ELR (cell line): ENCODE measurements at regions not wholly inside any gene's neighbourhood (a gene's known extent, or its start where the extent isn't known, plus 50 kb on each side); places are given as distances from the start of the nearest gene placed in this dataset.
"Not testable (repeated sequence)": the region's sequence is repeated elsewhere in the genome, so short reads cannot be mapped to it uniquely, and the experiment has no call there.

Source experiments
- DNase-seq: peaks from one replicate; pipeline ENCODE4 v3.0.0-alpha.2; 2015; ENCODE audit warnings: low read depth

GRCh38 chr9:32180597-32180996 lies 203.8 kb upstream of the ACO1 start:
- DNase-seq = no peak

DNA sequence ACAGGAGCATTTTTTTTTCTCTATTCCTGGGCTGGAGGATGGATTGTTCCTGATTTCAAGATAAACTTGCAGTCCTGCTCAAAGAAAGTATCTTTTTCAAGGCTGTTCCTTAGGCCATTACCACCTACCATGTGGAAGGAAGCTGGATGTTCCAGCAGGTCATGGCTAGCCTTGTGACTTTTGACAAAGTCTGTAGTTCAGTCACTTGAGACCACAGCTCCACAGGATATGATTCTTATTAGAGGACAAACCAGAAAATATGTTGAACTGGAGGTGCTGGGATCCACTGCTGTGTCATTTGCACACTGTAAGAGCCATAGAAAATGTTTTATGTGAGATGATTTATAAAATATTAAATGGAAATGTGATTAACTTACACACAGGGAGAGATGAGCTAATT lies 184.2 kb upstream of the ACO1 start:
- DNase-seq = no peak

- DNase-seq = no peak
Measured at GRCh38 chr9:32200896-32201295, 183.5 kb upstream of the ACO1 start.

- not testable (repeated sequence) for DNase-seq
Measured at GRCh38 chr9:32209164-32209563, 175.3 kb upstream of the ACO1 start.

- DNase-seq = no peak
Measured at GRCh38 chr9:32218100-32218767, 166.2 kb upstream of the ACO1 start.

- no peak for DNase-seq
Measured at GRCh38 chr9:32220750-32221149, 163.7 kb upstream of the ACO1 start.

- DNase-seq = no peak
Measured at GRCh38 chr9:32234451-32234850, 150.0 kb upstream of the ACO1 start.

DNA sequence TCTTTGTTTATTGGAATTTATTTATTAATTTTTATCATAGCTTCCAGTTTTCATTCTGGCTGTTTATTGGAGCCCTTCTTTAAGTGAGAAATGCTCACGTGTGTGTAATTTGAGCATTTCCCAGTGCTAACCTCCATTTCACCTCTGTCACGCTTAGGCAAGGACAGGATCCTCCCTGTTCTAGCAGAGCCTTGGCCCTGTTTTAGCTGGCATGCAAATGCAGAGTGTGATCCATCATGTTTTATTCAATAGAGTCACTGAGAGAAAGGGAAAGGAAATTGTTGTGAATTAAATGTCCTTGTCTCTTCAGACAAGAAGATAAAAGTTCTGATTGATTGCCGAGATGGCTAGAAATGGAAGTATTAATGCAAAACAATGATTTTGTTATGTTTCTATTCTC lies 137.3 kb upstream of the ACO1 start:
- no peak for DNase-seq

DNA sequence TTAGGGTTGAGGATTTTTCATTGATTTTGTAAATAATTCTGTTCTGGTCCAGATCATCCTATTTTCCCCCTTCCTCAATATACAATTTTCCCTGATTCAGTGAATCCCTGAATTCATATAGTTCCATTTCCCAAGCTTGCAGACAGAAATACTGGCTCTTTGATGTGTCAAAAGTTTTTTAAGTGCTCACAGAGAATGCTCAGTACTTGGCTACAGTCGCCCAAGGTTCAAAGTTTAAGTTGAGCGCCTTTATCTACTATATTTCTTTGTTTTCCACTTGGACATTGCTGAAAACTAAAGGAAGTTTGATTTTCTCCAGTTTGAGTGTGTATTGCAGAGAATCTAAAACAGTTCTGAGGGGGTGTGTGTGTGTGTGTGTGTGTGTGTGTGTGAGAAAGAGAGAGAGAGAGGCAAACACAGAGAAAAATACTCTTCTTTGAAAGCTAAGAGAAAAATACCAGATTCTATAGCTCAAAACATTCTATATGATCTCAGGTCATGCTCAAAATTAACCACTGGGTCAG lies 136.2 kb upstream of the ACO1 start:
- no peak for DNase-seq

DNA sequence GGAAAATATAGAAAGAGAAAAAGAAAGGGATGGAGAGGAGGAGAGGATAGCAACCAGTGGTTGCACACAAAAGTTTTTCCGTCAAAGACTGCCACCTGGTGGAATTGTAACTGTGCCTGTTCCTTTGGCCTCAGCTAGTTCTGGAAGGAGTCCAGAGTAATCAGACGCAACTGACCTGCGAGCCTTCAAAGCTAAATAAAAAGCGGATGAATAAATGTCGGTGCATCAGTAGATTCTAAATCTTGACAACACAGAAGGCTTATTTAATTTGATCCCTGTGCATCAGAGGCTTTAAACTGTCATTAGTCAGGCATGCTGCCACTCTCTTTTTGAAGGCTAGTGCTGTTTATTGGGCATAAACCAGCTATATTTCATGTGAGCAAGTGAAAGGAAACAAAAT lies 132.9 kb upstream of the ACO1 start:
- peak; percentile 58 for DNase-seq

- DNase-seq = no peak
Measured at GRCh38 chr9:32253731-32254130, 130.7 kb upstream of the ACO1 start.

GRCh38 chr9:32255026-32255425 lies 129.4 kb upstream of the ACO1 start:
- no peak for DNase-seq

GRCh38 chr9:32258482-32258881 lies 126.0 kb upstream of the ACO1 start:
- no peak for DNase-seq

GRCh38 chr9:32260151-32260862 lies 124.1 kb upstream of the ACO1 start:
- no peak for DNase-seq

- no peak for DNase-seq
Measured at GRCh38 chr9:32264170-32264864, 120.1 kb upstream of the ACO1 start.

DNA sequence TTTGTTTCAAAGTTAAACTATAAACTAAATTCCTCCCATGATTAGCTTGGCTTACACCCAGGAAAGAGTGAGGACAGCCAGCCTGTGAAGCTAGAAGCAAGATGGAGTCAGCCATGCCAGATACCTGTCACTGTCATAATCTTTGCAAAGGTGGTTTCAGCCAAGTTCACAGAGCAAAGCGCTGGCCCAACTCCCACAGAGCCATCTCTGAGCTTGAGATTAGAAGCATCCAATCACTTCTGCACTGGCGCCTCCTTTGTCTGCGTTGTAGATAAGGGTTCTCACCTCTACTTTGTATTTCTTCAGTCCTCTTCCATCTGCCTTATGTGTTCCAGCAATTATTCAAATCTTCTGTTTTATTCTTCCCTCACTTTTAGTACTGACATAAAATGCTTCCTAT lies 119.4 kb upstream of the ACO1 start:
- no peak for DNase-seq

DNA sequence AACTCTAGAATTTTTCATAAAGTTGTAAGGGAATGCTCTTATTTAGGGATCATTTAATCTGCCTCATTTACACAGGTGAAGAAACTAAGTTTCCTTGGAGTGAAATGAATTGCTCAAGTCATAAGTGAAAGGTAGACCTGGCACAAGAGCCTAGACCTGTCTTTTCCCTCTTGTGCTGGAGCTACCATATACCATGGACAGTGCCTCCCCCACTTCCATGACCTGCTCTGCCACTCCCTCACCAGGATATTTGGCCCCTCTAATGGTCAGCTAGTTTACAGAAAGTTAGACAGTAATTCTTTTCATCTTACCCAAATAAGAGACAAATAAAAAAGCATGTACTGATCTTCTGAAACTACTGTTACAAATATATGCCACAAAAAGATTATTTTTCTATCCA lies 105.5 kb upstream of the ACO1 start:
- no peak for DNase-seq

DNA sequence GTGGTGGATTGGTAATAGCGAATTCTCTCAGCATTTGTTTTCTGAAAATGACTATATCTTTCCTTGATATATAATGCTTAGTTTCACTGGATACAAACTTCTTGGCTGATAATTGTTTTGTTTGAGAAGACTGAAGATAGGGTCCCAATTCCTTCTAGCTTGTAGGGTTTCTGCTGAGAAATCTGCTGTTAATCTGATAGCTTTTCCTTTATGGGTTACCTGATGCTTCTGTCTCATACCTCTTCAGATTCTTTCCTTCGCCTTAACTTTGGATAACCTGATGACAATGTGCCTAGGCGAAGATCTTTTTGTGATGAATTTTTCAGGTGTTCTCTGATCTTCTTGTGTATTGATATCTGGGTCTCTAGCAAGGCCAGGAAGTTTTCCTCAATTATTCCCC lies 94.7 kb upstream of the ACO1 start:
- DNase-seq = no peak

DNA sequence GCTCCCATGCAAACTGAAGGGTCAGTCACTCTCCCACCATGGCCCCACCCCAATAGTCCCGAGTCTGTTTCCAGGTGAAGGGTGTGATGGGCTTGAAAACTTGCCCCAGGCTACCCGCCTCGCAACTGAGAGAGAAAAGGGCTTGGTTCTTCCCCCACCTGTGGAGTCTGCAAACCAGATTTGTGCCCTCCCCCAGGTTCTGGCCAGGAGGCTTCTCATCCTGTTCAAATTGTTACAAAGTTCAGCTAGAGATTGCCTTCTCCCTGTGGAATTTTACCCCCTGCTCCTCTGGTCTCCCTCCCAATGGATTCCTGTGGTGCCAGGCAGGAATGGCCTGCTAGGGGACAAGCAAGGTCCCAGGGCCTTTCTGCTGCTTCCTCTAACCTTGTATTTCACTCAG lies 93.1 kb upstream of the ACO1 start:
- no peak for DNase-seq

GRCh38 chr9:32292611-32293010 lies 91.8 kb upstream of the ACO1 start:
- DNase-seq = no peak

- no peak for DNase-seq
Measured at GRCh38 chr9:32293091-32293490, 91.4 kb upstream of the ACO1 start.

- no peak for DNase-seq
Measured at GRCh38 chr9:32294106-32294505, 90.3 kb upstream of the ACO1 start.

DNA sequence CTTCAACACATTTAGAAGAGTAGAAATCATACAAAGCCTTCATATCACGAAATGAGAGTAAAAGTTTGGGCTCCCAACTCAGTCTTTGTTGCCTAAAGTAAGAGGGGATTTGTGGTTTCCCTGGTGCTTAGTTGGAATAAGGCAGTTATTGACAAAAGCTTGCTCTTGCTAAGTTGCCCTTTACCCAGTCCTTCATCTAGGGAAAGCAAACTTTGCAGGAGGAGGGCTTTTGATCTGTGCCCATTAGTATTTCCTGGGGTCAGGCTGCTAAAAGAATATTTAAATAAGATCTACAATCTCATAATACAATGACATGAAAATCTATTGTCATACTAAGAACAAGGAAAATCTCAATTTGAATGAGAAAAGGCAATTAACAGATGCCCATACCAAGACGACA lies 84.1 kb upstream of the ACO1 start:
- DNase-seq = no peak
